OCI-LY3 (cell line): ENCODE measurements at regions not wholly inside any gene's neighbourhood (a gene's known extent, or its start where the extent isn't known, plus 50 kb on each side); places are given as distances from the start of the nearest gene placed in this dataset.

ENCODE experiments used
- H2AFZ ChIP-seq: fragments of 200-600, 300-600 bp; shearing (Covaris generic); 2 replicates; pipeline ENCODE4 v1.6.0; 2014; ENCODE audit warnings: antibody characterized with exemption, low read depth, low read length
- H3K27ac ChIP-seq: fragments of 200-600, 300-600 bp; sonication (generic); 2 replicates; pipeline ENCODE4 v1.5.1; 2014; ENCODE audit warnings: mild to moderate bottlenecking, low read length, moderate library complexity, mixed read lengths
- H3K27me3 ChIP-seq: fragments of 200-600, 300-600 bp; sonication (generic); 2 replicates; pipeline ENCODE4 v1.6.1; 2014; ENCODE audit warnings: low read depth, low read length, mixed read lengths
- H3K36me3 ChIP-seq: fragments of 200-600, 300-600 bp; sonication (generic); replicated peaks from 2 replicates; pipeline ENCODE3; 2014; ENCODE audit warnings: low read depth, low read length, mixed read lengths
- H3K4me1 ChIP-seq: fragments of 300-600, 200-600 bp; sonication (generic); 2 replicates; pipeline ENCODE4 v1.6.1; 2014; ENCODE audit warnings: low read length, mixed read lengths
- H3K4me2 ChIP-seq: fragments of 200-600, 300-600 bp; sonication (generic); 2 replicates; pipeline ENCODE4 v1.6.1; 2014; ENCODE audit warnings: low read length, mixed read lengths
- H3K4me3 ChIP-seq: fragments of 300-600, 200-600 bp; sonication (generic); 2 replicates; pipeline ENCODE4 v1.5.1; 2014; ENCODE audit warnings: antibody characterized with exemption, mild to moderate bottlenecking, low read length, moderate library complexity
- H3K79me2 ChIP-seq: fragments of 300-600, 200-600 bp; shearing (Covaris generic); 2 replicates; pipeline ENCODE4 v1.6.1; 2014; ENCODE audit warnings: mild to moderate bottlenecking, low read length, mixed read lengths
- H3K9ac ChIP-seq: fragments of 300-600, 200-600 bp; shearing (Covaris generic); 2 replicates; pipeline ENCODE4 v1.6.0; 2014; ENCODE audit warnings: mild to moderate bottlenecking, low read length, moderate library complexity
- H3K9me3 ChIP-seq: fragments of 200-600, 300-600 bp; shearing (Covaris generic); 2 replicates; pipeline ENCODE4 v1.6.1; 2014; ENCODE audit warnings: low read length, mixed read lengths; ENCODE audit not compliant: insufficient read depth
- H4K20me1 ChIP-seq: fragments of 200-600, 300-600 bp; sonication (generic); 2 replicates; pipeline ENCODE4 v1.6.1; 2016; ENCODE audit warnings: low read length, mixed read lengths; ENCODE audit not compliant: insufficient read depth
- CTCF ChIP-seq: fragments of 200-600, 300-600 bp; sonication (generic); IDR thresholded peaks from 2 replicates; pipeline ENCODE4 v1.5.1; 2014; ENCODE audit warnings: antibody characterized with exemption, low read length, low read depth
- EZH2phosphoT487 ChIP-seq: fragments of 200-600 bp; shearing (Covaris generic); IDR thresholded peaks from 2 replicates; pipeline ENCODE4 v1.6.1; 2018; ENCODE audit warnings: antibody characterized with exemption, mixed run types, low read depth

- H3K9ac ChIP-seq: no peak overlapping the region
- no peak overlapping the region for H3K4me2 ChIP-seq
- no peak overlapping the region for H3K27ac ChIP-seq
- no peaks in the 10 kb centered on the region for H3K79me2 ChIP-seq
- no peaks in the 10 kb centered on the region for H4K20me1 ChIP-seq
- no peaks in the 10 kb centered on the region for H3K9me3 ChIP-seq
- no peak for TF ChIP-seq EZH2phosphoT487
- no peak for TF ChIP-seq CTCF
- no peak overlapping the region for H2AFZ ChIP-seq
- H3K36me3 ChIP-seq: no peaks in the 10 kb centered on the region
- no peaks in the 10 kb centered on the region for H3K4me1 ChIP-seq
- H3K4me3 ChIP-seq: no peak overlapping the region
- no peaks in the 10 kb centered on the region for H3K27me3 ChIP-seq
Measured at GRCh38 chr12:126688556-126688955, 1578.4 kb upstream of the TMEM132C start.

DNA sequence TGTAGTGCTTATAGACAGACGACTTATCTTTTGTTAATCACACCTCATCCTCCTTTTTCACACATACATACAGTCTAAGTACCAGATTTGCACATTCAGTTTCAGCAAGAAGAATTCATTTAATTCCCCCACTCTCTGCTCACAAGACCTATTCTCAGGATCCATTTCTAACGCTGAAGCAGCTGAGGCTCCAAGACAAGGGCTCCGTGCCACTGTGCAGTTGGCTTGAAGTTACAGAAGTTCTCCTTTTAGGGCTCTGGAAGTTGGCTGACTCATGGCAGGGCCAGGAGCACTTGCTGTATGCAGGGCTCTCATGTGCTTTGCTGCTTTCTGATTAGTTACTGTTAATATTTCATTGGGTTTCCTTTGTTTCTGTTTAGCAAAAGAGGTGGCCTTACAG lies 1566.9 kb upstream of the TMEM132C start:
- Histone ChIP-seq H3K27me3 (no peaks in the 10 kb centered on the region), H3K4me1 (no peaks in the 10 kb centered on the region), H3K9me3 (no peaks in the 10 kb centered on the region), H2AFZ (no peak overlapping the region), H3K27ac (no peak overlapping the region), H3K9ac (no peak overlapping the region), H3K36me3 (peaks cover 3% of the 10 kb centered on the region), H3K4me2 (no peak overlapping the region), H4K20me1 (no peaks in the 10 kb centered on the region), H3K79me2 (no peaks in the 10 kb centered on the region), H3K4me3 (no peak overlapping the region)
- TF ChIP-seq EZH2phosphoT487 (no peak), CTCF (no peak)

- H3K4me2 ChIP-seq: no peak overlapping the region
- TF ChIP-seq CTCF (peak; percentile 21; the same call in 1 of the 2 replicates), EZH2phosphoT487 (no peak)
- no peak overlapping the region for H3K9ac ChIP-seq
- H2AFZ ChIP-seq: no peak overlapping the region
- H3K27me3 ChIP-seq: no peaks in the 10 kb centered on the region
- H3K79me2 ChIP-seq: no peaks in the 10 kb centered on the region
- H3K36me3 ChIP-seq: peaks cover 3% of the 10 kb centered on the region
- H3K27ac ChIP-seq: no peak overlapping the region
- H3K4me3 ChIP-seq: no peak overlapping the region
- peaks cover 33% of the 10 kb centered on the region for H3K4me1 ChIP-seq
- H3K9me3 ChIP-seq: no peaks in the 10 kb centered on the region
- H4K20me1 ChIP-seq: no peaks in the 10 kb centered on the region
Measured at GRCh38 chr12:126704609-126705008, 1562.4 kb upstream of the TMEM132C start.

- Histone ChIP-seq H3K9me3 (peaks cover 6% of the 10 kb centered on the region; the same call in 1 of the 2 replicates), H3K79me2 (no peaks in the 10 kb centered on the region), H3K4me3 (no peak overlapping the region), H3K4me1 (peaks cover 38% of the 10 kb centered on the region), H3K4me2 (no peak overlapping the region), H4K20me1 (no peaks in the 10 kb centered on the region), H3K9ac (no peak overlapping the region), H3K27me3 (no peaks in the 10 kb centered on the region), H3K27ac (no peak overlapping the region), H3K36me3 (peaks cover 8% of the 10 kb centered on the region), H2AFZ (no peak overlapping the region)
- TF ChIP-seq EZH2phosphoT487: no peak
- TF ChIP-seq CTCF: peak; percentile 25; the same call in 1 of the 2 replicates
Measured at GRCh38 chr12:126706300-126706699, 1560.7 kb upstream of the TMEM132C start.
